T-helper 2 cell treated with Interferon-gamma antibody and Interleukin-4, amounts not matched to agents 100 ng/mL and 5 ng/mL, for 36 hours (primary cell): ENCODE measurements at regions not wholly inside any gene's neighbourhood (a gene's known extent, or its start where the extent isn't known, plus 50 kb on each side); places are given as distances from the start of the nearest gene placed in this dataset.
"Not testable (repeated sequence)": the region's sequence is repeated elsewhere in the genome, so short reads cannot be mapped to it uniquely, and the experiment has no call there.

ENCODE experiments used
- intact Hi-C: fragments of 100-400 bp; cut with micrococcal nuclease; formaldehyde crosslinking; loops from one replicate; pipeline ENCODE4 v1.15.1; 2023

GRCh38 chr21:14058566-14058965, 152.2 kb downstream of the LIPI start:
- intact Hi-C loops, result no loop called here

GRCh38 chr21:14057841-14058481, 152.8 kb downstream of the LIPI start:
- intact Hi-C loops, result not testable (repeated sequence)

GRCh38 chr21:14057313-14057712, 153.4 kb downstream of the LIPI start:
- intact Hi-C loops, result no loop called here

GRCh38 chr21:14056771-14057191, 154.0 kb downstream of the LIPI start:
- intact Hi-C loops, result no loop called here

GRCh38 chr21:14055746-14056515, 154.8 kb downstream of the LIPI start:
- intact Hi-C loops, result not testable (repeated sequence)

- intact Hi-C loops, result no loop called here
Measured at GRCh38 chr21:14054682-14055081, 156.1 kb downstream of the LIPI start.

GRCh38 chr21:14050121-14050520, 160.6 kb downstream of the LIPI start:
- intact Hi-C loops, result no loop called here

GRCh38 chr21:14046401-14046800, 164.4 kb downstream of the LIPI start:
- intact Hi-C loops, result no loop called here

- intact Hi-C loops, result no loop called here
Measured at GRCh38 chr21:14040386-14040785, 170.4 kb downstream of the LIPI start.

GRCh38 chr21:14028619-14029018, 182.1 kb downstream of the LIPI start:
- intact Hi-C loops, result loop anchor here (5.0 to 10.0 kb wide), 2 partner anchors 354 to 1706 kb away; partner anchors contain the start of gene HSPA13

GRCh38 chr21:14027235-14027869, 183.4 kb downstream of the LIPI start:
- intact Hi-C loops, result loop anchor here (5.0 to 10.0 kb wide), 2 partner anchors 355 to 1707 kb away; partner anchors contain the start of gene HSPA13

GRCh38 chr21:14020108-14020507, 190.6 kb downstream of the LIPI start:
- intact Hi-C loops, result loop anchor here (10.0 kb wide), 1 partner anchor 1715 kb away; no protein-coding TSS in a partner anchor

- intact Hi-C loops, result not testable (repeated sequence)
Measured at GRCh38 chr21:14015841-14016240, 194.9 kb downstream of the LIPI start.

- intact Hi-C loops, result not testable (repeated sequence)
Measured at GRCh38 chr21:14013623-14014498, 196.9 kb downstream of the LIPI start.

GRCh38 chr21:14013056-14013603, 197.6 kb downstream of the LIPI start:
- intact Hi-C loops, result no loop called here

- intact Hi-C loops, result no loop called here
Measured at GRCh38 chr21:14012409-14012808, 198.3 kb downstream of the LIPI start.

- intact Hi-C loops, result not testable (repeated sequence)
Measured at GRCh38 chr21:14011751-14012150, 199.0 kb downstream of the LIPI start.

GRCh38 chr21:14011149-14011548, 199.6 kb downstream of the LIPI start:
- intact Hi-C loops, result not testable (repeated sequence)

- intact Hi-C loops, result no loop called here
Measured at GRCh38 chr21:14010729-14011128, 200.0 kb downstream of the LIPI start.

GRCh38 chr21:14009990-14010389, 200.8 kb downstream of the LIPI start:
- intact Hi-C loops, result not testable (repeated sequence)
